ENCODE measurements at regions not wholly inside any gene's neighbourhood (a gene's known extent, or its start where the extent isn't known, plus 50 kb on each side); places are given as distances from the start of the nearest gene placed in this dataset.

DNA sequence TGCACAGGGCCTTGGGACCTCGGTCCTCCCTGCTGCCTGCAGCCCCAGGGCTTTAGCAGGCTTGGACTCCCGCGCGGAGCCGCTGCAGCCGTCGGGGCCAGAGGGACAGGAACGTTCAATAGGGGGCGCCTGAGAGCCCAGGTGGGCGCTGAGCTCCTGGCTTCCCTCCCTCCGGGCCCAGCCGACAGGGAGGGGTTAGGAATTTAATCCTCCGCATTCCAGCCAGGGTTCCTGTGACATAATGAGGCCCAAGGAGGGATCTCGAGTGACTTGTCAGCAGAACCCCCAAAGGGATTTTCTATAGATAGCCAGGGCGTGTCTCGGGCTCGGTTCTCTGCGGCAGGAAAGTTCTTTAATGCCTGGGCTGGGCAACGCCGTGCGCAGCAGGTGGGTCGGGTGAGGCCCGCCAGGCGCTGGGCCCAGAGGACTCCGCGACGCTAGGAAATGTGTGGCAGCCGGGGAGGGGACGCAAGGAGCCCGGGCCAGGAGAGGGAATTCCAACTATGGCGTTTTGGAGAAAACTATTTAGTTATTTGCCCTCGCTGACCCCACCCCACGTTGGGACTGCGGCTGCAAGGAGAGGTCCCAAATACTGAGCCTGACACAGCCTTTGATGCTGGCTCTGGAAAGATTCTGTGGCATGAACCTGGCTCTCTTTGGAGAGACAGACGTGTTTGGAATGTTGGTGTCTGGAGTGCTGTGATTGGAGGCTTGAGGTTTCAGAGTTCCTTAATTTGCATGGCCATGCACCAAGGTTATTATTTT lies 285.2 kb upstream of the GATB start:
- WGBS (ENCODE audit: extremely low coverage, insufficient read length, low lambda C conversion rate) = no CpG with 5 or more reads among the region's 35 CpGs
- H2AK5ac ChIP-seq (ENCODE audit: insufficient read length, low read length) = no peak overlapping the region
- no peaks in the 10 kb centered on the region for H3K79me2 ChIP-seq (ENCODE audit: insufficient read depth, low read length)
- no peaks in the 10 kb centered on the region for H3K79me1 ChIP-seq (ENCODE audit: insufficient read depth, low read depth, low read length, poor library complexity, severe bottlenecking)
- Mint-ChIP-seq H3K9me3 (peaks cover 8 to 13% of the 10 kb centered on the region in 2 experiments), H3K36me3 (ENCODE audit: insufficient read depth in 1 of 3, low read depth in 3 of 3) (peaks cover 5 to 12% (median 5%) of the 10 kb centered on the region in 3 experiments; a peak in 3 of 7 replicates), H3K4me3 (peak overlapping the region; percentile 67 to 68), H3K27me3 (ENCODE audit: low read depth) (peaks cover 10% of the 10 kb centered on the region), H3K27ac (peak overlapping the region in 2 of 3 experiments; percentile 61 to 85; a peak in 5 of 7 replicates), H3K4me1 (peaks cover 16 to 17% of the 10 kb centered on the region in 2 experiments)
- H3K14ac ChIP-seq (ENCODE audit: insufficient read depth, low read length) = 0 out of 2 replicates have a peak overlapping the region, but pooled peaks have one; percentile 26
- no peaks in the 10 kb centered on the region for H3K27me3 ChIP-seq (ENCODE audit: insufficient read depth, low read length)
- no peaks in the 10 kb centered on the region for H3K4me1 ChIP-seq (ENCODE audit: insufficient read depth, low read length)
- H3K4ac ChIP-seq (ENCODE audit: low read depth, low read length) = no peak overlapping the region
- H2BK15ac ChIP-seq (ENCODE audit: low read depth, low read length) = no peak overlapping the region
- H2BK5ac ChIP-seq (ENCODE audit: insufficient read length, low read length) = no peak overlapping the region
- H4K8ac ChIP-seq (replicated peaks; ENCODE audit: insufficient read length, low read depth, low read length) = no peak overlapping the region
- no peak overlapping the region for H4K91ac ChIP-seq (ENCODE audit: insufficient read length, low read depth, low read length)
- no peak overlapping the region for H3K9ac ChIP-seq (ENCODE audit: extremely low read depth, insufficient read length, low read length)
- no peak overlapping the region for H3K23ac ChIP-seq (ENCODE audit: insufficient read length, low read depth, low read length)
- H3K23me2 ChIP-seq (ENCODE audit: insufficient read length, low read depth, low read length, poor library complexity, severe bottlenecking) = no peaks in the 10 kb centered on the region
- no peaks in the 10 kb centered on the region for H3K9me3 ChIP-seq (ENCODE audit: control insufficient read depth, low read depth, low read length)
- H3K18ac ChIP-seq (ENCODE audit: insufficient read length, low read depth, low read length) = peak overlapping the region; percentile 28
- H3K27ac ChIP-seq (ENCODE audit: insufficient read length, low read depth, low read length) = no peak overlapping the region
- no peak overlapping the region for H3T11ph ChIP-seq (ENCODE audit: low read length)
- H4K20me1 ChIP-seq (ENCODE audit: control insufficient read depth, insufficient read depth, insufficient read length) = no peaks in the 10 kb centered on the region
- H2BK20ac ChIP-seq (ENCODE audit: low read depth, low read length, poor library complexity, severe bottlenecking) = no peak overlapping the region
- no peak overlapping the region for H2BK12ac ChIP-seq (ENCODE audit: insufficient read length, low read depth, low read length)
- H2AFZ ChIP-seq (ENCODE audit: low read length) = no peak overlapping the region
- H3K4me2 ChIP-seq (ENCODE audit: insufficient read depth, insufficient read length, low read length) = peak overlapping the region; percentile 43
- no peak overlapping the region for H3K56ac ChIP-seq (ENCODE audit: insufficient read length, low read depth, low read length)
- DNase-seq = peak; percentile 94
- no peak overlapping the region for H4K5ac ChIP-seq (ENCODE audit: insufficient read length, low read depth, low read length)
- peak; percentile 96 for TF ChIP-seq CTCF (conservative IDR thresholded peaks at IDR 0.05)
- H2BK120ac ChIP-seq (ENCODE audit: low read depth, low read length, poor library complexity, severe bottlenecking) = no peak overlapping the region
